ENCODE measurements at regions not wholly inside any gene's neighbourhood (a gene's known extent, or its start where the extent isn't known, plus 50 kb on each side); places are given as distances from the start of the nearest gene placed in this dataset.

DNA sequence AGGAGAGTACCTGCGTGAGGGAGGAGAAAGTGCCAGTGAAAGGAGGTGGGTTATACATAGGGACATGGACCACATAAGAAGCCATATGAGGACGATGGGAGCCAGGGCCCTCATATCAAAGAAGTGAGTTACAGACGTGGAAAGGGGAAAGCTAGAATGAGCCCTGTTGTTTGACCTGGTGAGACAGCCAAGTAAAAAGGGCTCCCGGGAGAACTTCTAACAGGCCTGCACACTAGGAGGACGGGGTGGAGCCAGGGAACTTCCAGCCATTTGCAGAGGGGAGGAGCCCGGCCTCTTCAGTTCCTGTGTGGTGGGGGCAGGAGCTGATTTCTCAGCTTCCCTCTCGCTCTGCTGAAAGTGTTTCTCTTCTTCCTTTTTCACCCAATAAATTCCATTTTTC is 84.1 kb upstream of the SLC66A3 start:
- TF ChIP-seq, protein P1, sequence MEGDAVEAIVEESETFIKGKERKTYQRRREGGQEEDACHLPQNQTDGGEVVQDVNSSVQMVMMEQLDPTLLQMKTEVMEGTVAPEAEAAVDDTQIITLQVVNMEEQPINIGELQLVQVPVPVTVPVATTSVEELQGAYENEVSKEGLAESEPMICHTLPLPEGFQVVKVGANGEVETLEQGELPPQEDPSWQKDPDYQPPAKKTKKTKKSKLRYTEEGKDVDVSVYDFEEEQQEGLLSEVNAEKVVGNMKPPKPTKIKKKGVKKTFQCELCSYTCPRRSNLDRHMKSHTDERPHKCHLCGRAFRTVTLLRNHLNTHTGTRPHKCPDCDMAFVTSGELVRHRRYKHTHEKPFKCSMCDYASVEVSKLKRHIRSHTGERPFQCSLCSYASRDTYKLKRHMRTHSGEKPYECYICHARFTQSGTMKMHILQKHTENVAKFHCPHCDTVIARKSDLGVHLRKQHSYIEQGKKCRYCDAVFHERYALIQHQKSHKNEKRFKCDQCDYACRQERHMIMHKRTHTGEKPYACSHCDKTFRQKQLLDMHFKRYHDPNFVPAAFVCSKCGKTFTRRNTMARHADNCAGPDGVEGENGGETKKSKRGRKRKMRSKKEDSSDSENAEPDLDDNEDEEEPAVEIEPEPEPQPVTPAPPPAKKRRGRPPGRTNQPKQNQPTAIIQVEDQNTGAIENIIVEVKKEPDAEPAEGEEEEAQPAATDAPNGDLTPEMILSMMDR (IDR thresholded peaks at IDR 0.05; ENCODE audit: control extremely low read depth in 1 of 3, insufficient read depth in 1 of 3, low read depth in 1 of 3, low read length in 3 of 3), result no peak
- TF ChIP-seq HDAC6 (IDR thresholded peaks at IDR 0.05; ENCODE audit: low read depth, low read length) (no peak), SUZ12 (IDR thresholded peaks at IDR 0.05; ENCODE audit: low read length) (no peak), CEBPB (IDR thresholded peaks at IDR 0.05; ENCODE audit: low read depth, low read length) (no peak), SIN3A (conservative IDR thresholded peaks at IDR 0.05 in 1 of 2, IDR thresholded peaks at IDR 0.05 in 1 of 2; ENCODE audit: low read depth in 1 of 2, low read length in 2 of 2) (no peak), PHF8 (conservative IDR thresholded peaks at IDR 0.05; ENCODE audit: low read depth, low read length) (no peak), CBX8 (IDR thresholded peaks at IDR 0.05; ENCODE audit: borderline replicate concordance, low read depth, low read length) (no peak), SP1 (IDR thresholded peaks at IDR 0.05; ENCODE audit: low read depth, low read length) (no peak), POLR2AphosphoS5 (IDR thresholded peaks at IDR 0.05; ENCODE audit: low read depth, low read length) (no peak), RBBP5 (IDR thresholded peaks at IDR 0.05; ENCODE audit: borderline replicate concordance, low read depth, low read length) (no peak)

All from H1 (cell line).